ENCODE measurements at regions not wholly inside any gene's neighbourhood (a gene's known extent, or its start where the extent isn't known, plus 50 kb on each side); places are given as distances from the start of the nearest gene placed in this dataset.

DNA sequence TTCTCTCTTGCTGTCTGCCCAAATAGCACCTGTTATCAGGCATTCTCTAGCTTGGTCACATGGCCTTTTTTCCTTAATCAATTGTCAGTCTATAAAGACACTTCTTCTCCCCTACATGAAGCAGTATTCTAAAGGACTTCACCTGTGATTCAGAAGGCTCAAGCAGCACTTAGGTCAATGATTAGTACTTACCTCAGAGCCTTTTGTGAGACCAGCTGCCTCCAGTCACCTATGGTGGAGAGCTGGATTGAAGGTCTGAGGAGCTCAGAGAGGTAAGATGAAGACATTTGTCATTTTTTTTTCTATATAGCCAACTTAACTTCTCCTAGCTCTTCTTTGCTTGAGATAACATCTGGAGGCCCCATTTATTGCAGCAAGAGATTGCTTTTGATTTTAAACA lies 278.3 kb upstream of the PCSK5 start (continued):
- TF ChIP-seq, protein P1, sequence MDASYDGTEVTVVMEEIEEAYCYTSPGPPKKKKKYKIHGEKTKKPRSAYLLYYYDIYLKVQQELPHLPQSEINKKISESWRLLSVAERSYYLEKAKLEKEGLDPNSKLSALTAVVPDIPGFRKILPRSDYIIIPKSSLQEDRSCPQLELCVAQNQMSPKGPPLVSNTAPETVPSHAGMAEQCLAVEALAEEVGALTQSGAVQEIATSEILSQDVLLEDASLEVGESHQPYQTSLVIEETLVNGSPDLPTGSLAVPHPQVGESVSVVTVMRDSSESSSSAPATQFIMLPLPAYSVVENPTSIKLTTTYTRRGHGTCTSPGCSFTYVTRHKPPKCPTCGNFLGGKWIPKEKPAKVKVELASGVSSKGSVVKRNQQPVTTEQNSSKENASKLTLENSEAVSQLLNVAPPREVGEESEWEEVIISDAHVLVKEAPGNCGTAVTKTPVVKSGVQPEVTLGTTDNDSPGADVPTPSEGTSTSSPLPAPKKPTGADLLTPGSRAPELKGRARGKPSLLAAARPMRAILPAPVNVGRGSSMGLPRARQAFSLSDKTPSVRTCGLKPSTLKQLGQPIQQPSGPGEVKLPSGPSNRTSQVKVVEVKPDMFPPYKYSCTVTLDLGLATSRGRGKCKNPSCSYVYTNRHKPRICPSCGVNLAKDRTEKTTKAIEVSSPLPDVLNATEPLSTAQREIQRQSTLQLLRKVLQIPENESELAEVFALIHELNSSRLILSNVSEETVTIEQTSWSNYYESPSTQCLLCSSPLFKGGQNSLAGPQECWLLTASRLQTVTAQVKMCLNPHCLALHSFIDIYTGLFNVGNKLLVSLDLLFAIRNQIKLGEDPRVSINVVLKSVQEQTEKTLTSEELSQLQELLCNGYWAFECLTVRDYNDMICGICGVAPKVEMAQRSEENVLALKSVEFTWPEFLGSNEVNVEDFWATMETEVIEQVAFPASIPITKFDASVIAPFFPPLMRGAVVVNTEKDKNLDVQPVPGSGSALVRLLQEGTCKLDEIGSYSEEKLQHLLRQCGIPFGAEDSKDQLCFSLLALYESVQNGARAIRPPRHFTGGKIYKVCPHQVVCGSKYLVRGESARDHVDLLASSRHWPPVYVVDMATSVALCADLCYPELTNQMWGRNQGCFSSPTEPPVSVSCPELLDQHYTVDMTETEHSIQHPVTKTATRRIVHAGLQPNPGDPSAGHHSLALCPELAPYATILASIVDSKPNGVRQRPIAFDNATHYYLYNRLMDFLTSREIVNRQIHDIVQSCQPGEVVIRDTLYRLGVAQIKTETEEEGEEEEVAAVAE (CRISPR knock-in tag; IDR thresholded peaks at IDR 0.05; ENCODE audit: borderline replicate concordance) = no peak
- TF ChIP-seq ZBTB21 (CRISPR knock-in tag; IDR thresholded peaks at IDR 0.05) = no peak
- TF ChIP-seq, protein P2, sequence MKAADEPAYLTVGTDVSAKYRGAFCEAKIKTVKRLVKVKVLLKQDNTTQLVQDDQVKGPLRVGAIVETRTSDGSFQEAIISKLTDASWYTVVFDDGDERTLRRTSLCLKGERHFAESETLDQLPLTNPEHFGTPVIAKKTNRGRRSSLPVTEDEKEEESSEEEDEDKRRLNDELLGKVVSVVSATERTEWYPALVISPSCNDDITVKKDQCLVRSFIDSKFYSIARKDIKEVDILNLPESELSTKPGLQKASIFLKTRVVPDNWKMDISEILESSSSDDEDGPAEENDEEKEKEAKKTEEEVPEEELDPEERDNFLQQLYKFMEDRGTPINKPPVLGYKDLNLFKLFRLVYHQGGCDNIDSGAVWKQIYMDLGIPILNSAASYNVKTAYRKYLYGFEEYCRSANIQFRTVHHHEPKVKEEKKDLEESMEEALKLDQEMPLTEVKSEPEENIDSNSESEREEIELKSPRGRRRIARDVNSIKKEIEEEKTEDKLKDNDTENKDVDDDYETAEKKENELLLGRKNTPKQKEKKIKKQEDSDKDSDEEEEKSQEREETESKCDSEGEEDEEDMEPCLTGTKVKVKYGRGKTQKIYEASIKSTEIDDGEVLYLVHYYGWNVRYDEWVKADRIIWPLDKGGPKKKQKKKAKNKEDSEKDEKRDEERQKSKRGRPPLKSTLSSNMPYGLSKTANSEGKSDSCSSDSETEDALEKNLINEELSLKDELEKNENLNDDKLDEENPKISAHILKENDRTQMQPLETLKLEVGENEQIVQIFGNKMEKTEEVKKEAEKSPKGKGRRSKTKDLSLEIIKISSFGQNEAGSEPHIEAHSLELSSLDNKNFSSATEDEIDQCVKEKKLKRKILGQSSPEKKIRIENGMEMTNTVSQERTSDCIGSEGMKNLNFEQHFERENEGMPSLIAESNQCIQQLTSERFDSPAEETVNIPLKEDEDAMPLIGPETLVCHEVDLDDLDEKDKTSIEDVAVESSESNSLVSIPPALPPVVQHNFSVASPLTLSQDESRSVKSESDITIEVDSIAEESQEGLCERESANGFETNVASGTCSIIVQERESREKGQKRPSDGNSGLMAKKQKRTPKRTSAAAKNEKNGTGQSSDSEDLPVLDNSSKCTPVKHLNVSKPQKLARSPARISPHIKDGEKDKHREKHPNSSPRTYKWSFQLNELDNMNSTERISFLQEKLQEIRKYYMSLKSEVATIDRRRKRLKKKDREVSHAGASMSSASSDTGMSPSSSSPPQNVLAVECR (CRISPR knock-in tag; IDR thresholded peaks at IDR 0.05; ENCODE audit: borderline replicate concordance) = no peak
- no peak for TF ChIP-seq ZNF670 (CRISPR knock-in tag; IDR thresholded peaks at IDR 0.05; ENCODE audit: borderline replicate concordance)
- no peak for TF ChIP-seq ZNF747 (CRISPR knock-in tag; IDR thresholded peaks at IDR 0.05; ENCODE audit: borderline replicate concordance)
- TF ChIP-seq MAX (IDR thresholded peaks at IDR 0.05) = no peak
